Erythroblast (primary cell): ENCODE measurements at regions not wholly inside any gene's neighbourhood (a gene's known extent, or its start where the extent isn't known, plus 50 kb on each side); places are given as distances from the start of the nearest gene placed in this dataset.

Experiments used
- GATA1 ChIP-seq: IDR thresholded peaks from 2 replicates; pipeline ENCODE4 v1.6.1; 2011; ENCODE audit warnings: low read depth, mild to moderate bottlenecking, control low read depth, low read length, moderate library complexity
- POLR2A ChIP-seq: IDR thresholded peaks from 2 replicates; pipeline ENCODE4 v1.6.1; 2011; ENCODE audit warnings: mild to moderate bottlenecking, low read length

- TF ChIP-seq POLR2A (no peak), GATA1 (no peak)
Measured at GRCh38 chr1:209341673-209342420, 241.7 kb upstream of the CAMK1G start.
